DMS153 treated with DMSO at 0.1 percent for 48 hours (cell line): ENCODE measurements at regions not wholly inside any gene's neighbourhood (a gene's known extent, or its start where the extent isn't known, plus 50 kb on each side); places are given as distances from the start of the nearest gene placed in this dataset.

Experiments
- DNase-seq: peaks from one replicate; lab custom pipeline; 2025; ENCODE audit not compliant: unreplicated experiment; lab: John Stamatoyannopoulos, UW

DNA sequence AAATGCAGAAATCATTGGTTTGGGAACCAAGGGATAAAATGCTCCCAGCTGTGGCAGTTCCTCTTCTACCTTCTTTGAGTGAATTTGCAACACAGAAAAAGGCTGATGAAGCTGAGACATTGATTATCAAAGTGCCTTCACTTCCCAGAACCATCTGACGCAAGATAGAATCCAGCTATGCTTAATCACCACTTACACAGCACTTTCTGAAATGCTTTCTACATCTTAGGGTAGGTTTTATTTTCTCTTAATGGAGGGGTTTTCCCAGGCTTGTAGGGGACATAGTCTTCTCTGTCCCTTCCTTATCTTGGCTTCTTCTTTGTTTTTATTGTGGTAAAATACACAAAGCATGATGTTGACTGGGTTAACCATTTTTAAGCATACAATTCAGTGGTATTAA is 332.6 kb upstream of the ZNF32 start:
- DNase-seq = no peak

DNA sequence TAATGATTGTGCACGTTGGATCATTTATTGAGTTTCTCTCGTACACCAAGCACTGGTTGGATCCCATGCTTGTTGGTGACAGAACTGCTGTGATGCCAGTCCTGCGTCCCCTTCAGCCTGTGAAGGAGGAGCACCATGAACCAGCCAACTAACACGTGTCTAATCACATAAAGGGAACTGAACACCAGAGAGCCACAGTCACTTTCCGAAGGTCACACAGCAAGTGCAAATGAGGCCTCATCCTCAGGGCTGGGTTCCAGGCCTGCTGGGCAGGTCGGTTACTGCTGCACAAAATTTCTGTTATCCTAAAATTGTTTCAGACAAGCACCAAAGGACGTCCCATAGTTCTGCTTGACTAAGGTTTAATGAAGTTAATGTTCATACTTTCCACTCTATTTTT is 332.0 kb upstream of the ZNF32 start:
- DNase-seq = no peak

DNA sequence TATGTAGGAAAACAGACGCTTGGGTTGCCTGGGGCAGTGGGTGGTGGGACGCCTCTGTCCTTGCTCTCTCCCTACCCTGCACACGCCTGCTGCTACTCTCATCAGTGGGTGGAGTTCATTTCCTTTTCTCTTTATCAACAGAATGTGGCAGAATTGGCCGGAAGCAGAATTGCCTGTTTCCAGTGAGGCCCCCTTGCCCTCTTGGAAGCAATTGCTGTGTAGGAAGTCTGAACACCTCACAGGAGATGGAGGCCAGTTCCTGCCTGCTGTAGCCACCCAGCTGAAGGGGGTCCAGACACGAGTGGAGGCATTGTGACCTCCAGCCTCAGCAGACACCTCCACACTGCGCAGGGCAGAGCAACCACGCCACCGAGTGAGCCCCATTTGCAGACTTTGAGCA is 331.6 kb upstream of the ZNF32 start:
- no peak for DNase-seq

DNA sequence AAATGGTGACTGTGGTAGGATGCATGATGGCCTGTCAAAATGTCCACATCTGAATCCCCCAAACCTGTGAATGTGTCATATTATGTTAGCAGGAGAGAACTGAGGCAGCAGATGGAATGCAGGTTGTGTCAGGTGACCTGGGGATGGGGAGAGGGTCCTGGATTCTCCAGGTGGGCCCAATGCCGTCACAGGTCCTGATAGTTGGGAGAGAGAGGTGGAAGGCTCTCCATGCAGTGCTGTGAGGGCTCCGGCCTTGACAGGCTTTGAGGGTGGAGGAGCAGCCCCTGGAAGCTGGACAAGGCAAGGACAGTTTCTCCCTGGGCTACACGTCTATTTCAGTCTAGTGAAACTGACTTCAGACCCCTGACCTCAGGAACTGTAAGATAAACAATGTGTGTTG is 330.9 kb upstream of the ZNF32 start:
- no peak for DNase-seq

DNA sequence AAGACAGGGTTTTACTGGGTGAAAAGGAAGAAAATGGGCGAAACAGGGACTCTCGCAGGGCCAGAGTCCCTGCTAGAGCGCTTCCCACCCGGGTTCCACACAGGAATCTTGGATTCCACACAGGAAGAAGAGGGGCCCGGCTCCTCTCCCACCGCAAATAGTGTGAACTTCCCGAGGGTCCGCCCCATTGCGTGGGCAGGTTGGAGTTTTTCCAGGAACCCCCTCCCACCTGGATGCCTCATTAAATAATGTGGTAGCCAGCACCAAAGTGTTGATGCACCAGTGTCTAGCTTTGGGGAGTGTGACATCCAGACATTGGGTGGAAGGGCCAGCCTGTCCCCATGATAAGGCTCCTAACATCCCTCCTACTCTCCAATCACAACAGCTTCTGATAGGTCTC is 330.3 kb upstream of the ZNF32 start:
- DNase-seq = no peak

DNA sequence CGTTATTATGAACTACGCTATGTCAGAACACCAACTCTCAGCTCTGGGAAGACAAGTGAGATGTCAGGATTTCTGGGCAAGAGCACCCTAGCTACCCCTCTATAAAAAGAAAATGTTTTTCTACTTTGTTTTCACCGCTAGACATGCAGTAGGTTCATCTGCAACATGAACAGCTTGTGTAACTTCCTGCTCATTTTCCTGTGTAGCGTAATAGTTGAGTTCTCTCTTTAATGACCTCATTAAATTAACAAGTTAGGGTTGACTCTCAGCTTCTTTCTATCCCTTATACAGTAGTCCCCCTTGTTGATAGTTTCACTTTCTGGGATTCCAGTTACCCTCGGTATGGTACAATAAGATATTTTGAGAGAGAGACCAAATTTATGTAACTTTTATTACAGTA is 329.4 kb upstream of the ZNF32 start:
- DNase-seq = no peak

DNA sequence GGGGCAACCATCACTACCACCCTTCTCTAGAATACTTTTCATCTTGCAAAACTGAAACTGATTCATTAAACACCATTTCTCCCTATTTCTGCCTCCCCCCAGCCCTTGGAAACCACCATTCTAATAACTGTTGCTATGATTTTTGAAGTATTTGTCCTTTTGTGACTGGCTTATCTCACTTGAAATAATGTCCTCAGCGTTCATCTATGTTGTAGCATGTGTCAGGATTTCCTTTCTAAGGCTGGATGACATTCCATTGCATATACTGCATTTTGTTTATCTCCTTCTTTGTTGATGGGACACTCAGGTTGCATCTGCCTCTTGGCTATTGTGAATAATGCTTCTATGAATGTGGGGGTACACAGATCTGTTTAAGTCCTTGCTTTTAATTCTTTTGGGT is 327.6 kb upstream of the ZNF32 start:
- no peak for DNase-seq

DNA sequence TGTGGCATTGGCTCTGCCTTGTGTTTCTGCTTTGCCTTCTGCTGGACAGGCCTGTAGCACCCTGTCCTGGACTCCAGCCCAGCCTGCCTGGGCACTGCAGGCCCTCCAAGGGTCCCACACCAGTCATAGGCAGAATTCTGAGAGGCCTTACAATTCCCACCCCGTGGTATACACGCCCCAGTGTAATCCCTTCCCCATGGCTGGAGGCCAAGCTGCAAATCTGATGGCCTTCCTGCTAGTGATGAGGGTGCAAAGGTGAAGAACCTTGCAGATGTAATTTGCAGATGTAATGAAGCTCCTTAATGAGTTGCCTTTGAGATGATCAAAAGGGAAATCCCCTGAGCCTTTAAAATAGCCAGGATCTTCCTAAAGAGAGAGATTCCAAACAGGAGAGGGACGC is 325.1 kb upstream of the ZNF32 start:
- DNase-seq = no peak

DNA sequence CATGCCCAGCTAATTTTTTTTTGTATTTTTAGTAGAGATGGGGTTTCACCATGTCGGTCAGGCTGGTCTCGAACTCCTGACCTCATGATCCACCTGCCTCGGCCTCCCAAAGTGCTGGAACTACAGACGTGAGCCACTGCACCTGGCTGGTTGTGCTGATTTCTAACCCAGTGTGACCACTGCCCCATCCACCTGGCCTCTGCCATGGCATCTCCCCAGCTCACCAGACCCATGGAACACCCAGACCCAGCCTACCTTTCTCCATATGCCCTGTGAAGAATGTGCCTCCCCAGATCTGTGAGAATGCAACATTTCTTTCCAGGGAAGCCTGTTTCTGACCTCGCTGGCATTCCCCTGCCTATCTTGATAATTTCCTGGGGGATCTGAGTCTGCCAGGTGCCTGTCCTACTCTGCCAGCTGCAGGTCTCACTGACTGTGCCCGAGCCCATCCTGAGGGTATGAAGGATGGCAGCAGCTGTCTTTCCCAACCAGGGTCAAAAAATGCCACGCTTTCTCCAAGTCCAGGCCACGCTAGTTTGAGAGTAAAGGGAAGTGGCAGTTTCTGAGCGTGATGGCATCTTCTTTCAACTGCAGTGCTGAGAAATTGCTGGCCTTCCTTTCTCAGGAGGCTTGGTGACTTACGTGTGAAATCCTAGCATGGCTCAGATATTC is 324.4 kb upstream of the ZNF32 start:
- DNase-seq = no peak

DNA sequence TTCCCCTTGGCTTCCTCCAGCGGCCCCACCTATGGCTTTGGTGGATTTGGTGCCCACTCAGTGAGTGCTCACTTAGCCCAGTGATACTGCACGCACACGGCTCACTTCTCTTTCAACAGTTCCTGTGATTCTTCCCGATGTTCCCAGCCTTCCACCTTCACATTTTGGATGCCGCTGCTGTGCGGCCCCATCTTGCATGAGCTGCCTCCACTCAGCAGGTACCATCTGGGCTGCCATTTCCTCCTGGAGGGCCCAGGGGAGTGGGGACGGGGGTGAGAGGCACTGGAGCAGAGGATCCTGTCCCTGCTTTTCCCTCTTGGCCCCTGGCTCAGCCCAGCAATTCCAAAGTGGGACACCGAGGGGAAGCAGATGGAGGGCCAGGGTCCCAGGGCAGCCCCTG is 323.3 kb upstream of the ZNF32 start:
- DNase-seq = no peak

DNA sequence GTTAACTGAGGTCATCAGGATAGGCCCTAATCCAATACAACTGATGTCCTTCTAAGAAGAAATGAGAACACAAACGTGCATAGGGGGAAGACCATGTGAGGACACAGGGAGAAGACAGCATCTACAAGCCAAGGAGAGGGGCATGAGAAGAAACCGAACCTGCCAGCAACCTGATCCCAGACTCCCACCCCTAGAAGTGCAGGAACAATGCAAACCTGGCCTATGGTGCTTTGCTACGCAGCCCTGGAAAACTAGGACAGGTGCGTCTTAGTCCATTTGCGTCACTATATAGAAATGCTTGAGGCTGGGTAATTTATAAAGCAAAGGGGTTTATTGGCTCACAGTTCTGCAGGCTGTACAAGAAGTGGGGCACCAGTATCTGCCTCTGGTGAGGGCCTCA is 322.6 kb upstream of the ZNF32 start:
- DNase-seq = no peak

DNA sequence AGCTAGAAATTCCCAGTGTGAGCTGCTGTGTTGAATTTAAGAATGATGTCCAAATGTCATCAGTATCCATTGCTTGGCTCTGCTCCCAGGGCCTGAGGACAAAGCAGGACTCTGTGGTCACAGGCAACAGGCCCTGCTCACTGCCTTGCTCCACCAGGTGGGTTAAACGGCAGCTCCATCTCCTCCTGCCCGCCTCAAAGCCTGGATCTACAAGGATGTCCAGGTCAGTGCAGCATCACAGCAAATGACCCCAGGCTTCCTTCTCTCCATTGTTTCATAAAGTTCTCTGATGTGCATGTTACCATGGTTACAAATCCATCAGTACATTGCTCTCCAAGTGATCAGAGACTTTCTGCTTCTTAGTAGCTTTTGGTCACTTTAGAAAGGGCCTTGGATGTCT is 322.0 kb upstream of the ZNF32 start:
- no peak for DNase-seq

DNA sequence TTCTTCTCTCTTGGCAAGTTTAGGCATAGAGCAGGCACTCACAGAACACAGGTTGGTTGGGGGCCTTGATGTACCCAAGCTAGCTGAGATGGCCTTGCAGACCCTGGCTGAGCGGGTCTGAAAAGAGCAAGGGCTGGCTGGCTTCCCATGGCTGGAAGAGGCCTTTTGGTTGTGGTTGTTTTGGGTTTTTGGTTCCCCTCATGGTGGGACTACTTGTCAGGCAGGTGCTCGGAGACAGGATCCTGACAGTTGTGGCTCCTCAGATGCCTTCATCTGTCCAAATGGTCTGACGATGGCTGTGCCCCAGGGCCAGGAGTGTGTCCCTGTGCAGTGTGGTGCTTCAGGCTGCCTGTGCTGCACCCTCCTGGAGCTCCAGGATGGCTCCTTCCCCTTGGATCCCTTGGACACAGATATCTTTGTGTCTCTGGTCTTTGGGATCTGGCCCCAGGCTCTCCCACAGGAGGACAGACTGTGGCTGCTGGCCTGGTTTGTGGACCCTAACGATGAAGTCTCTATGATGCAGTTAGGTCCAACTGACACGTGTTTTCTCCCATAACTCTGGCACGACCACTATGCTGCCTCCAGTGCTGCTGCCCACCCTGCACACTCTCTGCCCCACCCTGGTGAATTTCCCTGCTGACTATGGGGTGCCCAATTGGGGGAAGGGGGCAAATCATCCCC is 321.5 kb upstream of the ZNF32 start:
- DNase-seq = no peak

DNA sequence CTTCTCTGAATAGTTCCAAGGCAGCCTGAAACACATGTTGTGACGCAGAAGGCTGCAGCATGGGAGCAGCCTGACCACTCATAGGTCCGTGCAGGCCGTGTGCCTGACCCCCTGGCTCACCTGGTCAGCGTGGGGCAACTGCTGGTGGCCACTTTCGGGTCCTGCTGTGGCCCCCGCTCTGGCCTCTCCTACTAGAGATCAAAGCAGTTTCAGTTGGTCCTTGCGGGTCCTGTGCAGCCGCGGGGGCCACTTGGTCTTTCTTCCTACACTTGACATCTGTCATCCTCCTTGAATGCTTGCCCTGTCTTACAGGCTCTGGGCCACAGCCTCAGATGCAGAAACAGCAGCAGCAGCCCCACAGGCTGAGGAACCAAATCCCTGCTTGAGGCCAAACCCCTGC is 320.8 kb upstream of the ZNF32 start:
- no peak for DNase-seq

DNA sequence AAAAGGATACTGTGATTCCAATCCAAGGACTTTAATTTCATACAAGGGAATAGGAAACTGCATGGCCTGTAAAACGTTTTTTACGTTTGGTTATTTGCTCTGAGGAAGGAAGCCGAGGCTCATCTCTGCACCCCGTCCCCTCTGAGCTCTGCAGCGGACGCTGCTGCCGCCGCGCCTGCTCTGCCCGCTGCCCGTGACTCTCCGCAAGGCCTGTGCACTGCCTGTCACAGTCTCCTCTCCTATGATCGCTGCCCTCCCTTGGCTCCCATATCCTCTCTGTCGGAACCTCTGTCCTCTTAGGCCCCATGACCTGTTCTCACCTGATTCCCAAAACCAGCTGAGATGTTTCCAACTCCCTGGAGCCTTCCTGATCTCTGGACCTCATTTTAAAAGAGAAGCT is 320.3 kb upstream of the ZNF32 start:
- no peak for DNase-seq

DNA sequence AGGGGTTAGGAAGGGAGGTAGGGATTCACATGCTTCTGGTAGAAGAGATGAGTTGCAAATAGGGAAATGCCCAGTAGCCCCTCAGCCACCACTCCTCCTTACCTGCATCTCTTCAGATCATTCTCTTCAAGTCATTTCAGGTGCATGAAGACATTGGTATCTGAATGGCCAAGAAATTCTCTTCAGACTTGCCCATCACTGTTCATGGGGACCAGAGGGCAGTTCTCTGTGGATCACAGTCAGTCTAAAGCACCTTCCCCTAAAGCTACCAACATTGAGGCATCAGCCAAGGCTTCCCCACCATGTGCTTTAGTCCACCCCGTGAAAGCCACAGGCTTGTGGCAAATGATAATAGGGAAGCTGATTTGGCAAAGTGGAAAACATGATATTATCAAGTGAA is 319.4 kb upstream of the ZNF32 start:
- no peak for DNase-seq

DNA sequence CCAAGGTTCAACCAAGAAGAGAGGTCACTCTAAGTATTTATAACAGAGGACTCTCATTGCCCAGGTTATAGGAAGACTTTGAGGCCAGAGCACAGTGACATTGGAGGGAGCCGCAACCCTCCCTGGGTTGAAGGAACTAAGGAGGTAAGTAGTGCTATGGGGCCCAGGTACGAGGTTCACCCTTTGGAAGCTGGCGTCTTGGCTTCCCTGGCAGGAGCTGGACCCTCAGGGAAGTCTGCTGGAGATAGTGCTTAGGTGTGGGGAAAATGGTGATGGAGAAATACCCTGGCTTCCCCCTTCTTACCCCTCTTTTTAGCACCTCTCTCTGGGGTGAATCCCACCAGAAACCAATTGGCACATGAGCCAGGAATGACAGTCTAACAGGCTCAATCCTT is 317.9 kb upstream of the ZNF32 start:
- DNase-seq = no peak

DNA sequence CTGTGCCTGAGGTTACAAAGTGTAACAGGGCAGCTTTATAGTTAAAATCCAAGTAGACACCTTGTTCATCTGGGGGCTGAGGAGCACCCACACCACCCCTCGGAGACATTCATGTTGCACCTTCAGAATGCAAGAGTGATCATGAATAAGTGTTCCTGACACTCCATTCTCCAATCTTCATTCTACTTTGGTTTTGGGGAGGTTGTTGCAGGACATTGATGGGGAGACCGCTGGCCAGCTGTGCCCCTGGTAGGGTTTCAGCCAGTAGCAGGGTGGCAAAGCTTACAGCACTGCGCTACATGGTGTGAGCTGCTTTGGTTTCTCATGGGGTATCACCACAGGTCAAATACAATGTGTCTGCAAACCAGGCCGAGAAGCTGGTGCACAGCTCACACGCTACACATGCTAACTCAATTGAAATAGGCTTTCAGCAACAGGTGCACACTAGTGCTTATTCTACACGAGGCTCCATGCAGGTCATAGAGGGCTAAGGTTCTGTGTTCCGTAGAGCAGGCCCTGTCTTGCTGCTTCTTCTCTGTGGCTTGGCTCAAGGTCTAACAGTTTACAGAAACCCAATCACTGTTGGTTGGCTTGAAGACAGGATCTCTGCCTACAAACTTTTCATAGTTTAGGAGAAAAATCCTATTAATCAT is 317.4 kb upstream of the ZNF32 start:
- DNase-seq = no peak

DNA sequence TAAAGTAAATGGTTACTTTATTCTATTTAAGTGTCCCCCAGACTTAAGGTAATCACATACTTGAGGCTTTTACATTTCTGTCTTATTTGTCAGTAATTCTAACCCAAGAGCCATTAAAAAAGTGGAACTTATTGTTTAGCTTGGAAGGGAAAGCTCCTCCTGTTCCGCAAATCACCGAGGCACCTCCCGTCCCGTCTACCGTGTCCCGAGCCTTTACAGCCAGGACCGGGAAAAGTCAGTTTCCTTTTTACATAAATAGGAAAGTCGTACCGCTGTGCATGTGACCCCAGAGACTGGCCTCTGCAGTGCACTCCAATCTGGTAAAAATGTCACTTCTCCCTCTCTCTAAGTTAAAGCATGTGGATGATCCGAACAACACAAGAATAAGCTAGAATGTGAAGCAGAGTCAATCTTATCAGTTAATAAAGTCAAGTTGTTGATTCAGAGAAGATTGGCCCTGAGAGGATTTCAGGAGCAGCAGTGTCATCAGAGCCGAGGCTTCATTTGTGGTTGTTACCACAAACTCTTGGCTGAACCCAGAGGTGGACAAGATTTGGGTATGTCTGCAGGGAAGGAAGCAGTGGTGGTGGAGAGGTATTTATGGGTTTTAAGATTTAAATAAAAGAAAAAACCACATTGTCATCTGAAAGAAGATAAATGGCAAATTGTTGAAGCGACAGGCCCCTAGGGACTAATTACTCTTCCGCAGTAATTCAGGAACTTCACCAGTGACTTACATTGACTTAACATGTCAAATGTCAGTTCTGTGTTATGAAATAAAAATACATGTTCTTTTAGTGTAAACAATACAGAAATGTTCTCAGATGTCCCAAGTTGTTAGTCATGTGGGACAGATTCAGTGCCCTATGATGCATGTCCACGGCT is 316.6 kb upstream of the ZNF32 start:
- DNase-seq = no peak

DNA sequence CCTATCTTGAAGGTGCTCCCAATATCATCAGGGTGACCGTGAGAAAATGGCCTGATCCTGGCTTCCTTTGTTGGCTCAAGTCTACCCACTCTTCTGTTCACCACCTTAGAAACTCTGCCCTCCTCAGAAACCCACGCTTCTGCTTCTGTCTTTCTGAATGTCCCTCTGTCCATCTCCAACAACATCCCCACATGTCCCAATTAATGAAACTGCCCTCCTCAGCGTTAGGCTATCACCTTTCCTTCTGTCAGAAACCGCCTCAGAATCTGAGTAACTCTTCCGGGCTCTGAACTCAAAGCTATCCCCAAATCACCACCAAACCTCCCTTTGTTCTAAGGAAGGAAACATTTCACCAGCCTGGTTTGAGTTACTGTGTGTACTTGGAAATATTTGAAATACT is 315.8 kb upstream of the ZNF32 start:
- no peak for DNase-seq

DNA sequence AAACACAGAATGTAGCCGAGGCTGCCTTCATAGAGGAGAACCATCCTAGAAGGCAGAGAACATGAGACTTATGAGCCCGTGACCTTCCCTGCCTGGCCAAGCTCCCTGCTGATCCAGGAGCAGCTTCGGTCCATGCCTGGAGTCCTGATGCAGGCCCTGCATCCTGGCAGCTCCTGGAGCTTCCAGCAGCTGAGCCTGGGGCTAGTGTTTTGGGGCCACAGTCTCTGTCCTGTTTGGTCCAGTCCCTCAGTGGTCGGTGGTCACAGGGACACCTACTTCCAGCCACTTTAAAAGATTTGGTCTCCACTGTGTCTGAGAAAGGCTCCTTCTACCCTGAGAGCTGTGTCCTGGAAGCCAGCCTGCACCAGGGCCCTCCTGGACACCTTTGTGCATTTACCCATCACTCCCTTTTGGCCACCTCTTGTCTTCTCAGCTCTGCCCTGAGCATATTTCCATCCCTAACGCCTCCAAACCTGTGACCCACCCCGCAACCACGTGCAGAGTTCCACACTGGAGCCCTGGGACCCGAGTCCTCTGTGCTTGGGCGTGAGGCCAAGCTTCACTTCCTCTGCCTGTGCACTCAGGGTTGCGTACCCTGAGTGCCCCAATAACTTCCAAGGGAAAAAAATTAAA is 315.2 kb upstream of the ZNF32 start:
- no peak for DNase-seq
